Nephron progenitor cell (in vitro differentiated cells): ENCODE measurements at regions not wholly inside any gene's neighbourhood (a gene's known extent, or its start where the extent isn't known, plus 50 kb on each side); places are given as distances from the start of the nearest gene placed in this dataset.
"Not testable (repeated sequence)": the region's sequence is repeated elsewhere in the genome, so short reads cannot be mapped to it uniquely, and the experiment has no call there.

Experiments
- DNase-seq: peaks from one replicate; pipeline ENCODE4 v3.0.0; 2021
- H3K27ac Mint-ChIP-seq: 2 replicates; pipeline ENCODE4 v1.8.0; 2021; ENCODE audit warnings: mild to moderate bottlenecking, moderate library complexity, mixed read lengths
- H3K27me3 Mint-ChIP-seq: 2 replicates; pipeline ENCODE4 v1.8.0; 2021; ENCODE audit warnings: mild to moderate bottlenecking, low read depth, mixed read lengths; ENCODE audit not compliant: poor library complexity
- H3K36me3 Mint-ChIP-seq: 2 replicates; pipeline ENCODE4 v1.8.0; 2021; ENCODE audit warnings: low read depth, mixed read lengths
- H3K4me1 Mint-ChIP-seq: 2 replicates; pipeline ENCODE4 v1.8.0; 2021; ENCODE audit warnings: mixed read lengths
- H3K4me3 Mint-ChIP-seq: 2 replicates; pipeline ENCODE4 v1.8.0; 2021; ENCODE audit warnings: mild to moderate bottlenecking, moderate library complexity, mixed read lengths
- H3K9me3 Mint-ChIP-seq: 2 replicates; pipeline ENCODE4 v1.8.0; 2021; ENCODE audit warnings: mild to moderate bottlenecking, moderate library complexity, mixed read lengths
- CTCF ChIP-seq: fragments of 200-600 bp; sonication (generic); IDR thresholded peaks from 2 replicates; pipeline ENCODE4 v1.5.0; 2021; ENCODE audit warnings: antibody characterized with exemption

DNA sequence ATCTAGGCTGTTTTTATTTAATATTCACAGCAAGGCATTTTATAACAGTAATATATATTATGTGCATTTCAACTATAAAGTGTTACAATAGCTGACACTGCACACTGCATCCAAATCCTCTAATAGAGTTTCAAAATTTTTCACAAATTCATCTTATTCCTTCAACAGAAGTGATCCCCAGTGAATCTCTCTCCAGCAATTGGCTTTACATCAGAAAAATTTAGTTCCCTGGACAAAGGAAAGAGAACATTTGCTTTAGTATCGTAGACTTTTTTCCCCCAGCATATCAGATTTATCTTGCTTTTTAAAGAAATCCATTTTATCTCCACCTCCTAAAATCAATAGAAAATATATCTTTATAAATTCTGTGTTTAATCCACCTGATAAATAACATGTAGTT is 868.6 kb downstream of the TBL1XR1 start:
- Mint-ChIP-seq H3K9me3 (peaks cover 5% of the 10 kb centered on the region), H3K36me3 (no peaks in the 10 kb centered on the region), H3K27ac (no peak overlapping the region), H3K27me3 (peaks cover 29% of the 10 kb centered on the region), H3K4me3 (no peak overlapping the region), H3K4me1 (no peaks in the 10 kb centered on the region)
- no peak for TF ChIP-seq CTCF
- no peak for DNase-seq

DNA sequence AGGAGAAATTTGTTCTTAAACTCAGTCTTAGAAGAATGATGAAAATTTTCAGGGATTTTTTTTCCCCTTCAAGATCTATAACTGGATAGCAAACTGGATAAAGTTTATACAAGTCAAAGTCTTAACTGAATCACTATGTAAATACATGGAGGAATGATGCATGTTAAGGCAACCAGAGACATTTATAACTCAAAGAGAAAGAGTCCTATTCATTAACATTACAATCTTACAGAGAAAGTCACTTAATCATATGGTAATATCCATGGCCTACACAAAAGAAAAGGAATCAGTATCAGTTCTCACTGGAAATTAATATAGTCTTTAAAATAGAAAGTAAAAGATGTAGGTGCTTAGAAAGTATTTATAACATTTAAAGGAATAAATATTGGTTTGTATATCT is 869.1 kb downstream of the TBL1XR1 start:
- TF ChIP-seq CTCF: no peak
- DNase-seq: no peak
- no peak overlapping the region for H3K27ac Mint-ChIP-seq
- H3K27me3 Mint-ChIP-seq: peaks cover 31% of the 10 kb centered on the region
- H3K36me3 Mint-ChIP-seq: no peaks in the 10 kb centered on the region
- no peak overlapping the region for H3K4me3 Mint-ChIP-seq
- H3K9me3 Mint-ChIP-seq: peaks cover 5% of the 10 kb centered on the region
- H3K4me1 Mint-ChIP-seq: no peaks in the 10 kb centered on the region

GRCh38 chr3:176326894-176327490 is 870.3 kb downstream of the TBL1XR1 start:
- H3K4me1 Mint-ChIP-seq, H3K27ac Mint-ChIP-seq, H3K4me3 Mint-ChIP-seq, H3K9me3 Mint-ChIP-seq, DNase-seq, H3K36me3 Mint-ChIP-seq: not testable (repeated sequence)
- peaks cover 31% of the 10 kb centered on the region for H3K27me3 Mint-ChIP-seq

- H3K4me3 Mint-ChIP-seq, H3K4me1 Mint-ChIP-seq, H3K27ac Mint-ChIP-seq, H3K9me3 Mint-ChIP-seq, DNase-seq, H3K36me3 Mint-ChIP-seq: not testable (repeated sequence)
- H3K27me3 Mint-ChIP-seq: peaks cover 20% of the 10 kb centered on the region
Measured at GRCh38 chr3:176321532-176321931, 875.8 kb downstream of the TBL1XR1 start.

DNA sequence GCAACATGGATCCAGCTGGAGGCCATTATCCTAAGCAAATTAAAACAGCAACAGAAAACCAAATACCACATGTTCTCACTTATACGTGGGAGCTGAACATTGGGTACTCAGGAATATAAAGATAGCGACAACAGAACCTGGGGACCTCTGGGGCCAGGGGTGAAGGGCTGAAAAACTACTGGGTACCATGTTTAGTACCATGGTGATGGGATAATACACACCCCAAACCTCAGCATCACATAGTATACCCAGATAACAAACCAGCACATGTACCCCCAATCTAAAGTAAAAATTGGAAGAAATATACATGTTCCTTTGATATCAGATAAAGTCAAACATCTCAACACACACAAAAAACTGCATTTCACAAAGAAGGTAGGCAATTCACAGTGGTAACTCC is 876.2 kb downstream of the TBL1XR1 start:
- TF ChIP-seq CTCF: no peak
- DNase-seq: no peak
- no peaks in the 10 kb centered on the region for H3K4me1 Mint-ChIP-seq
- H3K9me3 Mint-ChIP-seq: peaks cover 5% of the 10 kb centered on the region
- no peak overlapping the region for H3K4me3 Mint-ChIP-seq
- H3K36me3 Mint-ChIP-seq: no peaks in the 10 kb centered on the region
- H3K27me3 Mint-ChIP-seq: peaks cover 16% of the 10 kb centered on the region
- no peak overlapping the region for H3K27ac Mint-ChIP-seq

GRCh38 chr3:176313426-176313825 is 883.9 kb downstream of the TBL1XR1 start:
- Mint-ChIP-seq H3K4me3 (no peak overlapping the region), H3K9me3 (no peaks in the 10 kb centered on the region), H3K27ac (no peak overlapping the region), H3K36me3 (no peaks in the 10 kb centered on the region), H3K4me1 (no peaks in the 10 kb centered on the region), H3K27me3 (no peaks in the 10 kb centered on the region)
- no peak for TF ChIP-seq CTCF
- no peak for DNase-seq

- no peaks in the 10 kb centered on the region for H3K27me3 Mint-ChIP-seq
- H3K36me3 Mint-ChIP-seq: no peaks in the 10 kb centered on the region
- H3K27ac Mint-ChIP-seq: no peak overlapping the region
- no peak for TF ChIP-seq CTCF
- DNase-seq: no peak
- H3K4me3 Mint-ChIP-seq: no peak overlapping the region
- H3K9me3 Mint-ChIP-seq: no peaks in the 10 kb centered on the region
- H3K4me1 Mint-ChIP-seq: no peaks in the 10 kb centered on the region
Measured at GRCh38 chr3:176310641-176311040, 886.6 kb downstream of the TBL1XR1 start.
